Non-pigmented ciliary epithelial cell (primary cell): ENCODE measurements at regions not wholly inside any gene's neighbourhood (a gene's known extent, or its start where the extent isn't known, plus 50 kb on each side); places are given as distances from the start of the nearest gene placed in this dataset.
"Not testable (repeated sequence)": the region's sequence is repeated elsewhere in the genome, so short reads cannot be mapped to it uniquely, and the experiment has no call there.

Source experiments
- DNase-seq: peaks from one replicate; pipeline ENCODE4 v3.0.0-alpha.2; 2010; ENCODE audit warnings: low read depth

DNA sequence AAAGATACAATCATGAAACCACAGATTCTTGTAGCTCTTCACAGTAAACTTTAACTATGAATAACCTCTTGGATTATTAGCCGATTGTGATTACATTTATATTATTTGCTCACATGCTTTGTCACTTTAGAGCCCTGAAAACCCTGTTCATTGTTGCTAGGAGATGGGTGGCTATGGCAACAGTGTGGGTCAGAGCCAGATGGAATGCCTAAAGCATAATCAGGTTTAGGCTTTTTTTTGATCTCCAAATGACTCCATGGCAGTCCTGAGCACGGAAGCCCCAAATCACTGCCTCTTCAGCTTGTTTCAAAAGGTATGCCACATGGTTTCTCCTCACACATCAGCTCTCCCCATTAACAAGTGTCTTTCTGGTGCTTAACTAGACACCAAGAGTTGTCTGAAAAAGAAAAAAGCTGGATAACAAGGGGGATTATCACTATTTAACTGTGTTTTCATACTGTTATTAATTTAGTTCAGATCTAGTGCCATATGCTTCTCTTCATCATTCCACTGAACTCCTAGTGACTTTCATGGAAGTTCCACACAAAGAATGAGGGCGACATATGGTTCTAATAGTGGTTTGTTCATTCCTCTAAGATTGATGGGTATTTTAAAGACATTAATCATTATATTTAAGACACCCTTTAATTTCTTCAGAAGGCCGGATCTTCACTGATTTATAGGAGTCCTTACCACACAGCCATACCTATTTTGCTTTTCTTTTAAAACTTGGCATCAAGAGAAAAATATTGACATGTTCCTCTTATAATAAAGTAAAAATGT is 88.8 kb upstream of the PAM start:
- DNase-seq: no peak

DNA sequence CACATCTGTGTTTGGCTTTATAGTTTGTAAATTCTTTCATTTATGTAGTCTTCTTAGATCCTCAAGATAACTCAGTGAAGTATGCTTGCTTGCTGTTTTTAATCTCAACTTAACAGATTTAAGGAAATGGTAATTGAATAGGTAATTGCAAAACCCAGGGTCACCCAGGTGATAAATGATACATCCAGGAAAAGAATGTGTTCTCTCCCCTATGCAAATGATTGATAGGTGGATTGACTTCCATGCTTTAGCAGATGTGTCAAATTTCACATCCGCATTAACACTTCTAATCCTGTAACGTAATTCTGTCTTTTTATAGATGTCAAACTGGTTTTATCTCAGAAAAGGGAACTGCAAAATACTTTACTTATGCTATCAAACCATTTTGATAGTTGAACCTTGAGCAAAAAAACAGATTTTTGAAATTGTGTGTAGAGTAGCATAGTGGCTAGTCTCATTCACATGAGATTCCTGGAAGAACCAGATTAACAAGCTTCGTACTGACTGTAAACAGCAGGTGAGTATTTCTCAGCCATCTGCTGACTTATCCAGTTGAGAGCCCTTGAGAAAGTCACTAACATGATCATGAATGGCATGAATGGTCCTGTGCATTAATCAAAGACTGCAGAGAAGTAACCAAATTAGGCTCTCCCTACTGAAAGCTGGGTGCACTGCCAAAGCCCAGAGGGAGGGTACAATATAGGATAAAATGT is 86.7 kb upstream of the PAM start:
- no peak for DNase-seq

GRCh38 chr5:102670224-102670836 is 84.8 kb upstream of the PAM start:
- no peak for DNase-seq

DNA sequence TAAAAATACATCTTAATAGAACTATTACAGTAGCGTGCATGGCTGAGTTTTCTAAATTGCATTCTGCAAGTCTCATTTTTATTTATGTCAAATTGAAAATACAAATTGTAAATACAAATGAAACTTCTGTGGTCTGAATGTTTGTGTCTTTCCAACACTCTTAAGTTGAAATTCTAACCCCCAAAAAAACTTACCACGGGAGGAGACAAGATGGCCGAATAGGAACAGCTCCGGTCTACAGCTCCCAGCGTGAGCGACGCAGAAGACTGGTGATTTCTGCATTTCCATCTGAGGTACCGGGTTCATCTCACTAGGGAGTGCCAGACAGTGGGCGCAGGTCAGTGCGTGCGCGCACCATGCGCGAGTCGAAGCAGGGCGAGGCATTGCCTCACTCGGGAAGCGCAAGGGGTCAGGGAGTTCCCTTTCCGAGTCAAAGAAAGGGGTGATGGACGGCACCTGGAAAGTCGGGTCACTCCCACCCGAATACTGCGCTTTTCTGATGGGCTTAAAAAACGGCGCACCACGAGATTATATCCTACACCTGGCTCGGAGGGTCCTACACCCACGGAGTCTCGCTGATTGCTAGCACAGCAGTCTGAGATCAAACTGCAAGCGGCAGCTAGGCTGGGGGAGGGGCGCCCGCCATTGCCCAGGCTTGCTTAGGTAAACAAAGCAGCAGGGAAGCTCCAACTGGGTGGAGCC is 83.9 kb upstream of the PAM start:
- DNase-seq: not testable (repeated sequence)

GRCh38 chr5:102678267-102679058 is 76.6 kb upstream of the PAM start:
- peak; percentile 30 for DNase-seq

DNA sequence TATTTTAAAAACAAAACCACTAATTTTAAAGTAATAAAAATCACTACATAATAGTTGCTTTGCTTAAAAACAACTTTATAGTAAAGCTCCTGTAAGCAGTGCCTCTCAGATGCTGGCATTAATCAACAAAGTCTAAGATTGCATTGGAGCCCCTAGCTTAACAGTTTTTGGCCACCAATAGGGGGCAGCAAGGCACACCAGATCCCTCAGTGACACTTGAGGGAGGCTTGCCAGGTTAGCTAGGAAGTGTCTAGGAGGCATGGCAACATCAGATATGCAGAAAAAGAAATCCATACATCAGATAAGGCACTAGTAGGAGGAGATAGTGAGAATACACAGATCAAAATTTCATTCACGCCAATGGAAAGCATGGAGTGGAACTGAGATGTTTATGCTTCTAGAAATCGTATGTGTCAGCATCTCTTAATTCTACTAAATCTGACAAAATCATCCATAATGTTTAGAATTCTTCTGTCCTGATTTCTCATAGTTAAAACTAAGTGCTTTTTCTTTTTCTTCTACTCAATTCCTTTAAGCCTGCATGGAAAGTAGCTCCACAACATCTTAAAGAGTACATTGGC is 73.6 kb upstream of the PAM start:
- peak; percentile 40 for DNase-seq

DNA sequence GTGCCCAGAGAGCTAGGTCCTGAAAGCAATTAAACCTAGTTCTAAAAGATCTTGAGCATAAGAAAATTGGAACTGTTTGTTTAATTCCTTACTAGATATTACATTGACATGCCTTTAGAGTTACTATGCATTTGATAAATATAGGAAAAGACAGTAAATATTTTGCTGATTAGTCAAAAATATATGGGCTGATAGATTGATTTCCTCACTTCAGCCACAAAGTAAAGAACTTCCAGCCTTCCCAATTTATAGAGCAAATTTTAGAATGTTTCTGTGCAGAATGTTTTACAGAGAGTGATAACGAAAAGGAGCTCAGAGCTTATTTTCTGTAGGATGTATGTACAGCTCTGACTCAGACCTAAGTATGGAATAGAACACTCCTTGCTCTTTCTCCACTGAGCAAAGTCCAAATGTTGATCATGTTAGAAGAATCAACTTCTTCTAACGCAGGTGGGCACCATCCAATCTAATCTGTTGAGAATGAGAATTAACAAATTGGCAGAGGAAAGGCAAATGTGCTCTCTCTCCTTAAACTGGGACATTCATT is 72.9 kb upstream of the PAM start:
- DNase-seq: no peak

DNA sequence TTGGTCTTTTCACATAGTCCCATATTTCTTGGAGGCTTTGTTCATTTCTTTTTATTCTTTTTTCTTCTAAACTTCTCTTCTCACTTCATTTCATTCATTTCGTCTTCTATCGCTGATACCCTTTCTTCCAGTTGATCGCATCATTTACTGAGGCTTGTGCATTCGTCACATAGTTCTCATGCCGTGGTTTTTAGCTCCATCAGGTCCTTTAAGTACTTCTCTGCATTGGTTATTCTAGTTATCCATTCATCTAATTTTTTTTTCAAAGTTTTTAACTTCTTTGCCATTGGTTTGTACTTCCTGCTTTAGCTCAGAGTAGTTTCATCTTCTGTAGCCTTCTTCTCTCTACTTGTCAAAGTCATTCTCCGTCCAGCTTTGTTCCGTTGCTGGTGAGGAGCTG is 67.0 kb upstream of the PAM start:
- not testable (repeated sequence) for DNase-seq

DNA sequence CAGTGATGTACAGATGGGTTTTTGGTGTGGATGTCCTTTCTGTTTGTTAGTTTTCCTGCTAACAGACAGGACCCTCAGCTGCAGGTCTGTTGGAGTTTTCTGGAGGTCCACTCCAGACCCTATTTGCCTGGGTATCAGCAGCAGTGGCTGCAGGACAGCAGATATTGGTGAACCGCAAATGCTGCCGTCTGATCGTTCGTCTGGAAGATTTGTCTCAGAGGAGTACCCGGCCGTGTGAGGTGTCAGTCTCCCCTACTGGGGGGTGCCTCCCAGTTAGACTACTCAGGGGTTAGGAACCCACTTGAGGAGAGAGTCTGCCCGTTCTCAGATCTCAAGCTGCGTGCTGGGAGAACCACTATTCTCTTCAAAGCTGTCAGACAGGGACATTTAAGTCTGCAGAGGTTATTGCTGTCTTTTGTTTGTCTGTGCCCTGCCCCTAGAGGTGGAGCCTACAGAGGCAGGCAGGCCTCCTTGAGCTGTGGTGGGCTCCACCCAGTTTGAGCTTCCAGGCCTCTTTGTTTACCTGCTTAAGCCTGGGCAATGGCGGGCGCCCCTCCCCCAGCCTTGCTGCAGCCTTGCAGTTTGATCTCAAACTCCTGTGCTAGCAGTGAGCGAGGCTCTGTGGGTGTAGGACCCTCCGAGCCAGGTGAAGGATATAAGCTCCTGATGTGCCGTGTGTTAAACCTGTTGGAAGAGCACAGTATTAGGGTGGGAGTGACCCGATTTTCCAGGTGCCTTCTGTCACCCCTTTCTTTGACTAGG is 66.3 kb upstream of the PAM start:
- DNase-seq: not testable (repeated sequence)

GRCh38 chr5:102690910-102691309 is 64.2 kb upstream of the PAM start:
- no peak for DNase-seq

DNA sequence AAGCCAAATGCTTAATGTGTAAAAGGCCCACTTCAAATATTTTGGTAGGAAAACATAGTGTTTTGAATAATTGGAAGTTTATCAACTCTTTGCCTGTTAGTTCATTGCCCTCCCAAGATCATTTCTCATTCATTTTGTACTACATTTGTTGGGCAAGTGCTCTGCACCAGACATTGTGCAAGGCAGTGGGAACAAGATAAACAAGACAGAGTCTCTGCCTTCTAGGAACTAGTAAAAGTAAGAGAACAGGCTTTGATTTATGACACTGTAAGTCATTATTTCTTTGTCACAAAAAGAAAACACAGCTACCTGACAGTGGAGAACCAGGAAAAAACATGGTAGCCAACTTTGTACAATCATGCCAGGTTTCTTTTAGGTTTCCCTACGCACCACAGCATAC is 63.7 kb upstream of the PAM start:
- DNase-seq: no peak

- DNase-seq: no peak
Observed at GRCh38 chr5:102700120-102700831, 54.8 kb upstream of the PAM start.

- no peak for DNase-seq
Observed at GRCh38 chr5:102700916-102701315, 54.2 kb upstream of the PAM start.

- no peak for DNase-seq
Observed at GRCh38 chr5:102701748-102702147, 53.4 kb upstream of the PAM start.
